Transverse colon (tissue), 4 donors: ENCODE measurements at regions not wholly inside any gene's neighbourhood (a gene's known extent, or its start where the extent isn't known, plus 50 kb on each side); places are given as distances from the start of the nearest gene placed in this dataset.

Source experiments
- CTCF ChIP-seq, 5 experiments: fragments of 200-600 bp in 3 of 5; fragments of 450-650 bp in 2 of 5; sonication (generic) in 3 of 5; IDR thresholded peaks; 1 replicate in 2 of 5; 2 replicates in 3 of 5; pipeline ENCODE4 v1.5.1; 2016 to 2017; ENCODE audit warnings: antibody characterized with exemption in 5 of 5, inconsistent platforms in 3 of 5, mild to moderate bottlenecking in 2 of 5, moderate library complexity in 1 of 5
- EP300 ChIP-seq: sonication (generic); formaldehyde crosslinking; IDR thresholded peaks from one replicate; pipeline ENCODE4 v1.6.1; 2017; ENCODE audit warnings: antibody characterized with exemption, low read depth
- POLR2A ChIP-seq: fragments of 450-650 bp; IDR thresholded peaks from one replicate; pipeline ENCODE4 v1.6.1; 2016; ENCODE audit warnings: antibody characterized with exemption, mild to moderate bottlenecking, moderate library complexity
- POLR2AphosphoS5 ChIP-seq, 3 donors: sonication (generic); formaldehyde crosslinking; IDR thresholded peaks; one replicate each; pipeline ENCODE4 v1.6.1; 2016; ENCODE audit warnings: antibody characterized with exemption in 3 of 3

- TF ChIP-seq POLR2A (no peak), CTCF (IDR thresholded peaks at IDR 0.05) (no peak), EP300 (no peak), POLR2AphosphoS5 (IDR thresholded peaks at IDR 0.05) (no peak)
Measured at GRCh38 chr7:124113045-124113444, 80.2 kb upstream of the TMEM229A start.
